ENCODE measurements at regions not wholly inside any gene's neighbourhood (a gene's known extent, or its start where the extent isn't known, plus 50 kb on each side); places are given as distances from the start of the nearest gene placed in this dataset.

DNA sequence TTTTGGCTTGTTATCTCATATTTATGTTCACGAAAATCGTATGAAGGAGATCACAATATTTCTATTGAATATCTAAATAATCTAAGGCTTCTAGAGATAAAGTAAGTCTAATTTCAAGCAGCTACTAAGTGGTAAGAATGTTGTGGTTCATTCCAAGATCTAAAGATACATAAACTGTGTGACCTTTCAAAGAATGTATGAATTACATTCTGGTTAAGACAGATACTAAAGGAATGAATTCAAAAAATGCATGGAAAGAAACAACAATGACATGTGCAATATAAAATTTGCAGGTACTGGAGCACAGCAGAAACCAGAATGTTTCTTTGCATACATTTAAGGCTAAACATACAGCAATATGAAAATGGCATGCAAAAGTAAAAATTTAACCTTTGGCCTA is 1214.6 kb downstream of the CDH8 start:
- no peak overlapping the region for H3K4me3 ChIP-seq (ENCODE audit: low read depth, low read length)
- no peak for DNase-seq (ENCODE audit: low read depth)
- no peak for TF ChIP-seq CTCF (IDR thresholded peaks at IDR 0.05; ENCODE audit: insufficient read depth, low read length)

GRCh38 chr16:60820361-60820760 is 1215.9 kb downstream of the CDH8 start:
- H3K4me3 ChIP-seq (ENCODE audit: low read depth, low read length), result no peak overlapping the region
- TF ChIP-seq CTCF (IDR thresholded peaks at IDR 0.05; ENCODE audit: insufficient read depth, low read length), result no peak
- DNase-seq (ENCODE audit: low read depth), result no peak

DNA sequence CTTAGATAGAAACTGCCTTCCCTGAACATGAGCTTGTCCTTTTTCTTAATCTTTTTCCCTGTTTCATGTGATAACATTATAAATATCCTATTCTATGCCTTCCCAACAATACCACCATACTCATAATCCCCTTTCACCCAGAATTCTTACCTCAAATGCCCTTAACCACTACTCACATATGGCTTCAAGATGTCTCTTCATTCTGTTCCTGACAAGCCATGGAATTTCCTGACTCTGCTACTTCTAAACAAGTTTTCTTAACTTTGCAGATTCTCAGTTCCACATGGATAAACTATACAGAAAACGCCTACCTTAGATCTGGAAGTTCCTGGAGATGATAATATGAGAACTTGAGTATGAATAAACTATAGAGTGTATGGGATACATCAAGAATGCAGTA is 1217.8 kb downstream of the CDH8 start:
- H3K4me3 ChIP-seq (ENCODE audit: low read depth, low read length), result no peak overlapping the region
- TF ChIP-seq CTCF (IDR thresholded peaks at IDR 0.05; ENCODE audit: insufficient read depth, low read length), result no peak
- no peak for DNase-seq (ENCODE audit: low read depth)

DNA sequence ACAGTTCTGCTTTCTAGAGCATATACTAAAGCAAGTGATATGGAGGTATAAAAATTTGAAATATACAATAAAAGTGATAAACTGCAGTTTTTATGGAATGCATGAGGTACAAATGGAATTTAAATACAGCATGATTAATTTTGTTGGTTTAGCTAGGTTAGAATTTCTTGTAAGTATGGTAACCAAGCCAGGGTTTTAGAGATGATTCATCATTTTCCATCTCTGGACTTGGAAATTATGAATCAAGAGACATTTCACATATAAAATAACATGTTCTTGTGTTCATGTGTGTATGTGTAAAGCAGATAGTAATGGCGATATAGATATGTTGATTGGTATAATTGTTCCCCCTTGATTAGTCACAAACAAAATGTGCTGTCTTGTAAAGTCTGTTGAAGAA is 1219.8 kb downstream of the CDH8 start:
- DNase-seq (ENCODE audit: low read depth), result no peak
- TF ChIP-seq CTCF (IDR thresholded peaks at IDR 0.05; ENCODE audit: insufficient read depth, low read length), result no peak
- H3K4me3 ChIP-seq (ENCODE audit: low read depth, low read length), result no peak overlapping the region

DNA sequence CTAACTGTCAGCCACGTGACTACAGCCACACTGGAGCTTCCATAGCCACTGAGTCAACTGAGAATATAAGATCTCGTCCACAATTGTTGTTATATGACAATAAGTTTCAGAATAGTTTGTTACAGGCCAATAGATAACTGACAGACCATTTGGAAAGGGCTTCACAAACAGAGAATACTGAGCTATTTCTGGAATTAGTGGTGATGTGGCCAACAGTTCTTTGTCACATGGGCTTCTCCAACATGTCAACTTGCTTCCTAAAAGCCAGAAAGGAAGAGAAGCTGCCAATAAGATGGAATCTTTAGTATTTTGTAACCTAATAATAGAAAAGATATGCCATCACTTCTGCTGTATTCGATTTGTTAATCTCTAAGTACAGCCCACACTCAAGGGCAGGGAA is 1220.4 kb downstream of the CDH8 start:
- no peak for TF ChIP-seq CTCF (IDR thresholded peaks at IDR 0.05; ENCODE audit: insufficient read depth, low read length)
- no peak overlapping the region for H3K4me3 ChIP-seq (ENCODE audit: low read depth, low read length)
- DNase-seq (ENCODE audit: low read depth), result no peak

GRCh38 chr16:60815033-60815432 is 1221.2 kb downstream of the CDH8 start:
- no peak for TF ChIP-seq CTCF (IDR thresholded peaks at IDR 0.05; ENCODE audit: insufficient read depth, low read length)
- no peak for DNase-seq (ENCODE audit: low read depth)
- no peak overlapping the region for H3K4me3 ChIP-seq (ENCODE audit: low read depth, low read length)

DNA sequence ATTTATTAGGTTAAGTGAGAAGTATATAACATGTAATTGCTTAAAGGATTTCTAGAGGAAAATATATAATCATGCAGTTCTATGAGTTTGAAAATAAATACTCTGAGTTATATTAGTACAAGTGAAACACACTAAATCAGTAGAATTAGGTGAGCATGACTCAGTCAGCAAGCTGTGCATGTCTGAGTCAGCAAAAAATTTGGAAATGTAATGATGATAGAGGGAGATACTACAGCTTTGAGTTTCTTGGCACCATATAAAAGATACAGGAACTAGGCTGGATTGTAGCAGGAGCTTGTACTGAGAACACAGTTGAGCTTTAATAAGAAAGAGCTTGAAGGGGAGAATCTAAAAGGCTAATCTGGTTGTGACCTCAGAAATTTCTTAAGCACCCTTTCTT is 1224.6 kb downstream of the CDH8 start:
- DNase-seq (ENCODE audit: low read depth), result no peak
- TF ChIP-seq CTCF (IDR thresholded peaks at IDR 0.05; ENCODE audit: insufficient read depth, low read length), result no peak
- no peak overlapping the region for H3K4me3 ChIP-seq (ENCODE audit: low read depth, low read length)
